ENCODE measurements at regions not wholly inside any gene's neighbourhood (a gene's known extent, or its start where the extent isn't known, plus 50 kb on each side); places are given as distances from the start of the nearest gene placed in this dataset.

- Histone ChIP-seq H3K4me3 (ENCODE audit: low read length in 3 of 3) (no peak overlapping the region), H3K9ac (ENCODE audit: low read length in 3 of 3) (no peak overlapping the region), H3K4me1 (ENCODE audit: control insufficient read depth in 2 of 3, insufficient read depth in 2 of 3, low read depth in 1 of 3, low read length in 3 of 3) (no peaks in the 10 kb centered on the region), H3K9me3 (ENCODE audit: control insufficient read depth in 2 of 3, insufficient read depth in 1 of 3, low read length in 3 of 3) (peaks cover 0 to 2% (median 0%) of the 10 kb centered on the region in 3 donors), H3K36me3 (ENCODE audit: control insufficient read depth in 2 of 3, insufficient read depth in 3 of 3, low read length in 3 of 3) (no peaks in the 10 kb centered on the region), H3K27ac (ENCODE audit: low read depth in 2 of 2, low read length in 2 of 2) (no peak overlapping the region), H3K27me3 (ENCODE audit: control insufficient read depth, insufficient read depth, low read length) (no peaks in the 10 kb centered on the region)
- TF ChIP-seq, protein P1, sequence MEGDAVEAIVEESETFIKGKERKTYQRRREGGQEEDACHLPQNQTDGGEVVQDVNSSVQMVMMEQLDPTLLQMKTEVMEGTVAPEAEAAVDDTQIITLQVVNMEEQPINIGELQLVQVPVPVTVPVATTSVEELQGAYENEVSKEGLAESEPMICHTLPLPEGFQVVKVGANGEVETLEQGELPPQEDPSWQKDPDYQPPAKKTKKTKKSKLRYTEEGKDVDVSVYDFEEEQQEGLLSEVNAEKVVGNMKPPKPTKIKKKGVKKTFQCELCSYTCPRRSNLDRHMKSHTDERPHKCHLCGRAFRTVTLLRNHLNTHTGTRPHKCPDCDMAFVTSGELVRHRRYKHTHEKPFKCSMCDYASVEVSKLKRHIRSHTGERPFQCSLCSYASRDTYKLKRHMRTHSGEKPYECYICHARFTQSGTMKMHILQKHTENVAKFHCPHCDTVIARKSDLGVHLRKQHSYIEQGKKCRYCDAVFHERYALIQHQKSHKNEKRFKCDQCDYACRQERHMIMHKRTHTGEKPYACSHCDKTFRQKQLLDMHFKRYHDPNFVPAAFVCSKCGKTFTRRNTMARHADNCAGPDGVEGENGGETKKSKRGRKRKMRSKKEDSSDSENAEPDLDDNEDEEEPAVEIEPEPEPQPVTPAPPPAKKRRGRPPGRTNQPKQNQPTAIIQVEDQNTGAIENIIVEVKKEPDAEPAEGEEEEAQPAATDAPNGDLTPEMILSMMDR (IDR thresholded peaks at IDR 0.05; ENCODE audit: borderline replicate concordance, extremely low read depth, insufficient read depth) = no peak
- FAIRE-seq (no peak), DNase-seq (no peak)
- intact Hi-C loops (cut with DNase I) = no loop called here
Measured at GRCh38 chr20:6976106-6976900, 208.8 kb downstream of the BMP2 start.

DNA sequence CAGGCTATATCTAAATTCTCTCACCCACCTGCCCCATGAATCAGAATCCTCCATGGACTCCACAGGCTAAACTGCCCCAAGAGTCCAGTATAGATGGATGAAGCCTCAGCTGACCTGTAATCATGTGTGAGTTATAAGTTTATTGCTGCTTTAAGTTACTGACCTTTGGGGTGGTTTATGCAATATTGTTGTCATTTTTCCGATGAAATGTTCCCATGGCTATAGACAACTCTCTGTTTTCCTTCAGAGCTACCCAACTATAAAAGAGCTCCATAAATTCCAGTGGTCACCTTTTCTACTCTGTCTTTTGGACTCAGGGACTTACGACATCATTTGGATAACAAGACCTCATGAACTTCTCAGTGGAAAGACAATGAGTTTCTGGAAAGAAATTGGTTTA, 212.1 kb downstream of the BMP2 start:
- no peak overlapping the region for H3K27ac ChIP-seq (ENCODE audit: low read depth in 2 of 2, low read length in 2 of 2)
- DNase-seq (no peak), FAIRE-seq (no peak)
- intact Hi-C loops (cut with DNase I) = no loop called here
- H3K27me3 ChIP-seq (ENCODE audit: control insufficient read depth, insufficient read depth, low read length) = no peaks in the 10 kb centered on the region
- TF ChIP-seq, protein P1 (IDR thresholded peaks at IDR 0.05; ENCODE audit: borderline replicate concordance, extremely low read depth, insufficient read depth) = no peak
- no peak overlapping the region for H3K9ac ChIP-seq (ENCODE audit: low read length in 3 of 3)
- H3K4me1 ChIP-seq (ENCODE audit: control insufficient read depth in 2 of 3, insufficient read depth in 2 of 3, low read depth in 1 of 3, low read length in 3 of 3) = no peaks in the 10 kb centered on the region
- H3K36me3 ChIP-seq (ENCODE audit: control insufficient read depth in 2 of 3, insufficient read depth in 3 of 3, low read length in 3 of 3) = no peaks in the 10 kb centered on the region
- H3K4me3 ChIP-seq (ENCODE audit: low read length in 3 of 3) = no peak overlapping the region
- H3K9me3 ChIP-seq (ENCODE audit: control insufficient read depth in 2 of 3, insufficient read depth in 1 of 3, low read length in 3 of 3) = no peaks in the 10 kb centered on the region

DNA sequence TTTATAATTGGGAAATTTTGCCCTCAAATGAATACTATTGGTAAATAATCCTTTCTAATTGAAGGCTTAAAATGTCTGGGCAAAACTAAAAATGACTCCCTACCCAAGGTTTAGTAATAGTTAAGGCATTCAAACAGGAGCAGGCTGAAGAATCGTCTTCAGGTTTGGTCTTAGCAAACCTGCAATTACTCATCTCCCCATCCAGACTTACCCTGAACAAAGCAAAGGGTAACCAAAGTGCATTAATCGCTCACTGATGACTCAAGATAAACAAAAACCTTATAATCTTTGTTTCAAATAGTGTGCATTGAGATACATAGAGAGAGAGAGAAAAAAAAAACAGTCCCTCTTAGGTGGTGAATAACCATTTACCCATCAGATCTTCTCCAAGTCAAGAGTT, 225.5 kb downstream of the BMP2 start:
- intact Hi-C loops (cut with DNase I) = no loop called here
- no peak for DNase-seq
- Histone ChIP-seq H3K9ac (ENCODE audit: low read length in 3 of 3) (no peak overlapping the region), H3K27me3 (ENCODE audit: control insufficient read depth, insufficient read depth, low read length) (no peaks in the 10 kb centered on the region), H3K27ac (ENCODE audit: low read depth in 2 of 2, low read length in 2 of 2) (no peak overlapping the region), H3K36me3 (ENCODE audit: control insufficient read depth in 2 of 3, insufficient read depth in 3 of 3, low read length in 3 of 3) (no peaks in the 10 kb centered on the region), H3K9me3 (ENCODE audit: control insufficient read depth in 2 of 3, insufficient read depth in 1 of 3, low read length in 3 of 3) (no peaks in the 10 kb centered on the region), H3K4me3 (ENCODE audit: low read length in 3 of 3) (no peak overlapping the region), H3K4me1 (ENCODE audit: control insufficient read depth in 2 of 3, insufficient read depth in 2 of 3, low read depth in 1 of 3, low read length in 3 of 3) (no peaks in the 10 kb centered on the region)
- no peak for FAIRE-seq
- TF ChIP-seq, protein P1 (IDR thresholded peaks at IDR 0.05; ENCODE audit: borderline replicate concordance, extremely low read depth, insufficient read depth) = no peak
